ENCODE measurements at regions not wholly inside any gene's neighbourhood (a gene's known extent, or its start where the extent isn't known, plus 50 kb on each side); places are given as distances from the start of the nearest gene placed in this dataset.

- TF ChIP-seq POLR2A (IDR thresholded peaks at IDR 0.05) (no peak), CTCF (IDR thresholded peaks at IDR 0.05) (no peak), POLR2AphosphoS5 (IDR thresholded peaks at IDR 0.05) (no peak)
Measured at GRCh38 chr2:189267925-189268579, 88.5 kb upstream of the COL5A2 start.
